DMS153 treated with DMSO at 0.1 percent for 48 hours (cell line): ENCODE measurements at regions not wholly inside any gene's neighbourhood (a gene's known extent, or its start where the extent isn't known, plus 50 kb on each side); places are given as distances from the start of the nearest gene placed in this dataset.
"Not testable (repeated sequence)": the region's sequence is repeated elsewhere in the genome, so short reads cannot be mapped to it uniquely, and the experiment has no call there.

ENCODE experiments used
- DNase-seq: peaks from one replicate; lab custom pipeline; 2025; ENCODE audit not compliant: unreplicated experiment; lab: John Stamatoyannopoulos, UW

- no peak for DNase-seq
Measured at GRCh38 chr9:75274781-75275180, 186.5 kb downstream of the OSTF1 start.

GRCh38 chr9:75282047-75282446 is 193.7 kb downstream of the OSTF1 start:
- DNase-seq, result no peak

GRCh38 chr9:75289332-75289731 is 201.0 kb downstream of the OSTF1 start:
- DNase-seq, result no peak

GRCh38 chr9:75299324-75299723 is 211.0 kb downstream of the OSTF1 start:
- DNase-seq, result no peak

- DNase-seq, result no peak
Measured at GRCh38 chr9:75333624-75334023, 245.3 kb downstream of the OSTF1 start.

GRCh38 chr9:75358846-75359245 is 270.5 kb downstream of the OSTF1 start:
- DNase-seq, result no peak

- no peak for DNase-seq
Measured at GRCh38 chr9:75359638-75360037, 271.3 kb downstream of the OSTF1 start.

- no peak for DNase-seq
Measured at GRCh38 chr9:75360252-75360651, 271.9 kb downstream of the OSTF1 start.

GRCh38 chr9:75362446-75362845 is 274.1 kb downstream of the OSTF1 start:
- not testable (repeated sequence) for DNase-seq

- no peak for DNase-seq
Measured at GRCh38 chr9:75365196-75365595, 276.9 kb downstream of the OSTF1 start.

GRCh38 chr9:75369989-75370388 is 281.7 kb downstream of the OSTF1 start:
- DNase-seq, result no peak

GRCh38 chr9:75372499-75373268 is 284.4 kb downstream of the OSTF1 start:
- no peak for DNase-seq

GRCh38 chr9:75376680-75377254 is 288.5 kb downstream of the OSTF1 start:
- no peak for DNase-seq

- DNase-seq, result no peak
Measured at GRCh38 chr9:75378036-75378435, 289.7 kb downstream of the OSTF1 start.

- no peak for DNase-seq
Measured at GRCh38 chr9:75378926-75379325, 290.6 kb downstream of the OSTF1 start.

GRCh38 chr9:75382126-75382525 is 293.8 kb downstream of the OSTF1 start:
- DNase-seq, result no peak

- not testable (repeated sequence) for DNase-seq
Measured at GRCh38 chr9:75383420-75384034, 295.2 kb downstream of the OSTF1 start.

GRCh38 chr9:75385236-75385635 is 296.9 kb downstream of the OSTF1 start:
- DNase-seq, result no peak

GRCh38 chr9:75389101-75389500 is 300.8 kb downstream of the OSTF1 start:
- DNase-seq, result no peak

GRCh38 chr9:75390951-75391350 is 302.6 kb downstream of the OSTF1 start:
- no peak for DNase-seq

GRCh38 chr9:75391497-75391896 is 303.2 kb downstream of the OSTF1 start:
- no peak for DNase-seq

- no peak for DNase-seq
Measured at GRCh38 chr9:75395336-75395735, 307.0 kb downstream of the OSTF1 start.
